AG09319 (cell line): ENCODE measurements at regions not wholly inside any gene's neighbourhood (a gene's known extent, or its start where the extent isn't known, plus 50 kb on each side); places are given as distances from the start of the nearest gene placed in this dataset.
A peak's percentile ranks its signal among the peaks of the same experiment; 100 is the strongest.

Experiments used
- DNase-seq: peaks from one replicate; pipeline ENCODE4 v3.0.0-alpha.2; 2010; ENCODE audit warnings: low read depth; ENCODE audit errors: extremely low read depth
- CTCF ChIP-seq: IDR thresholded peaks from 2 replicates; pipeline ENCODE4 v1.5.1; 2011; ENCODE audit warnings: low read depth, mild to moderate bottlenecking, inconsistent platforms, low read length, moderate library complexity

- no peak for TF ChIP-seq CTCF
These were observed 567.5 kb downstream of the SLC4A3 start for GRCh38 chr2:220194630-220195584.

DNA sequence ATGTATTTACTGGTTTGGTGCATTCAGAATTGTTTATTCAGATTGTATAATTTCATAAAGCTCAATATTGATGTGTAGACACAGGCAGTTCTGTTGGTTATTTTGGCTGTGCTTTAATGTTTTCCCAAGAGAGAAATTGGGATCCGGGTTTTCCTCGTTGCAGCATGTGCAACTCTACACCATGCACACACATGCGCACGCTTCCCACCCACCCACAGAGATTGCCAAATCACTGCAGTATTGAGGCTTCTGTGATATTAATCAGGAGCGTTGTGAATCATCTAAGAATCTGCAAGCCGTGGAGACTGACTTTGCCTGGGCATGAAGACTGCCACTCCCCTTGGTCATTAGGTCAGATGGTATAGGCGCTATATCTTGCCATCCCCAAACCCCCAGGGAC, 571.5 kb downstream of the SLC4A3 start:
- no peak for TF ChIP-seq CTCF
- DNase-seq, result peak; percentile 84

More at GRCh38 chr2:220194630-220195584, 567.5 kb downstream of the SLC4A3 start:
- peak; percentile 32 for DNase-seq

DNA sequence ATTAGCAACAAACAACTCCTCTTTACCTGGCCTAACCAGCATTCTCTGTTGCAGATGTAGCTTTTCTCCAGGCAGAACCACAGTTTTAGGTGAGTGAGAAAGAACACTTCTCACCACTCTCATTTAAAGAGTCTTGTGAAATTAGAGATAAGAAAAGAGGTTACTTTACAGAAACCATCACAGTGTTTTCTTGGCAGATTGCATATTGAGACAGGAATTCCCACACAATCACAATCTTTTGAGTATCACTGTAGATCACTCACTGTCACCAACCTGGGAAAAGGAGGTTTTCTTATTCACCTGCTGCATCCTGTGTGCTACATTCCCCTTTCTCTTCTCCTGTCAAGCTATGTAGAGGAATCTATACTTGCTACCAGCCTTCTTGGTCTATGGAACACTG, 574.6 kb downstream of the SLC4A3 start:
- no peak for DNase-seq
- TF ChIP-seq CTCF, result no peak

DNA sequence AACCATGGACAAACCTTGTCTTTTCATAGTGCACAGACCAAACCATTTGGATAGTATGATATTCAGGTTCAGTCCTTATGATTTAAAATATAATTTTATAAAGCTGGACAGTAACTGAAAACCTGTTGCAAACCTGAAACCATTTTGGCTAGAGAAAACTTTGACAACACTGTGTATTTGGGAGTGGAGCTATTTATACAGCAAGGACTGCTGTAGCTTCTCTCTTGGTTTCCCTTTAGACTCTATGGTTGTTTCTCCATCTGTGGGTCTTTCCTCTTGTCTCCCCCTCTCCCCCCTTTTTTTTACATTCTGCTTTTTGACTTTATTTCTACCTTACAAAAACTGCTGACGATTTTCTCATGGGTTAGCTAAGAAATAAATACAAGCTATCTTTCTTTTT, 581.7 kb downstream of the SLC4A3 start:
- TF ChIP-seq CTCF, result no peak
- DNase-seq, result no peak

DNA sequence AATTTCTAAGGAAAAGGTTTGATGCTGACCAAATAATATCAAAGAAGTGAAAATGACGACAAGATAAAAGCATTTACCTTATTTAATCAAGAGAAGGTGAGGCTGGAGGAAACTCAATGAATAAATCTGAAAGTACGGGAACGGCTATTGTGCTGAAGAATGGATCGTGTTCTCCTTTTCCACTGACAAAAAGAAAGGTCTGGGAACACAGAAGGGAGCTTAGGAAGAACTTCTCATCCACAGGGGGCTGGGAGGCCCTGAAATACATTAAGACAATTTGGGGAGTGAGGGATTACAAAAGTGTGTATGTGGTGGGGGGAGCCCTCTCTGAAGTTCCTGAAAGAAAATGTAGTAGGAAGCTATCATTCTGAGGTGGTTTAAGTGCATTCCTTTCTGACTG, 582.3 kb downstream of the SLC4A3 start:
- TF ChIP-seq CTCF, result no peak

GRCh38 chr2:220212296-220213080, 585.1 kb downstream of the SLC4A3 start:
- no peak for DNase-seq
- TF ChIP-seq CTCF, result no peak

More for the DNA sequence above, 582.3 kb downstream of the SLC4A3 start:
- no peak for DNase-seq

- no peak for DNase-seq
- TF ChIP-seq CTCF, result no peak
These were observed 588.4 kb downstream of the SLC4A3 start for GRCh38 chr2:220215785-220216184.
